GM12892 (cell line): ENCODE measurements at regions not wholly inside any gene's neighbourhood (a gene's known extent, or its start where the extent isn't known, plus 50 kb on each side); places are given as distances from the start of the nearest gene placed in this dataset.

Source experiments
- POLR2A ChIP-seq: IDR thresholded peaks from 2 replicates; pipeline ENCODE4 v1.6.1; 2011; ENCODE audit warnings: low read depth, low read length, control low read depth
- POLR2AphosphoS5 ChIP-seq: IDR thresholded peaks from 2 replicates; pipeline ENCODE4 v1.6.1; 2011; ENCODE audit warnings: low read depth, low read length, control low read depth
- TAF1 ChIP-seq: IDR thresholded peaks from 2 replicates; pipeline ENCODE4 v1.6.1; 2011; ENCODE audit warnings: low read depth, mild to moderate bottlenecking, control low read depth, low read length, borderline replicate concordance

DNA sequence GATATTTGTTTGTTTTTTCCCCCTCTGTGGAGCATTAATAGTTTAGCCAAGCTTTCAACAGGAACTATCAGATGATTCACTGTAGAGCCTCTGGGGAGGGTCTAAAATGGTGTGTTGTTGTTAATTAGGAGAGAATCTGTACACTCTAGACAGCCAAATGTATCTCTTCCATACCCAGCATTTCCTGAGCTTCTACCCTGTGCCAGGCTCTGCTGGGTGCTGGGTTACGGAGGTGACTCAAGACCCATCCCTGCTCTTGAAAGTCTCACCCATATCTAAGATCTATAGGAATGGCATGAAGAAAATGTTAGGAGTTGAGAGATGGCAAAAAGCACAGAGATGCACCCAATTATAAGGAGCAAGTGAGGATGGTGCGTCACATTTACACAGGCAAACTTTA, 245.8 kb downstream of the C12orf75 start:
- TF ChIP-seq TAF1 = no peak
- TF ChIP-seq POLR2A = no peak
- no peak for TF ChIP-seq POLR2AphosphoS5
